ENCODE measurements at regions not wholly inside any gene's neighbourhood (a gene's known extent, or its start where the extent isn't known, plus 50 kb on each side); places are given as distances from the start of the nearest gene placed in this dataset.

- TF ChIP-seq POLR2AphosphoS5 (IDR thresholded peaks at IDR 0.05; ENCODE audit: low read depth, low read length) (no peak), POLR2A (IDR thresholded peaks at IDR 0.05; ENCODE audit: low read depth, low read length) (no peak)
These were observed 239.2 kb upstream of the IL12A start for GRCh38 chr3:159749406-159749805.

All from GM12892 (cell line).